ENCODE measurements at regions not wholly inside any gene's neighbourhood (a gene's known extent, or its start where the extent isn't known, plus 50 kb on each side); places are given as distances from the start of the nearest gene placed in this dataset.
A peak's percentile ranks its signal among the peaks of the same experiment; 100 is the strongest.

- in situ Hi-C loops (cut with HindIII; ENCODE audit: low pct_ligation_motif_present, low sequenced_read_pairs), result no loop called here
- no peak for TF ChIP-seq CTCF (IDR thresholded peaks at IDR 0.05; ENCODE audit: low read depth, low read length, missing control alignments)
- H3K27ac ChIP-seq, result no peak overlapping the region
- H3K36me3 ChIP-seq (replicated peaks), result no peaks in the 10 kb centered on the region
- H3K27me3 ChIP-seq (replicated peaks), result no peaks in the 10 kb centered on the region
- no peak overlapping the region for H3K4me3 ChIP-seq (ENCODE audit: low read depth, low read length)
- DNase-seq, result no peak
Measured at GRCh38 chr11:70522309-70522592, 123.9 kb downstream of the CTTN start.

GRCh38 chr11:70522593-70523311 is 124.4 kb downstream of the CTTN start:
- Histone ChIP-seq H3K27me3 (replicated peaks) (no peaks in the 10 kb centered on the region), H3K4me3 (ENCODE audit: low read depth, low read length) (no peak overlapping the region), H3K36me3 (replicated peaks) (no peaks in the 10 kb centered on the region), H3K27ac (no peak overlapping the region)
- no peak for TF ChIP-seq CTCF (IDR thresholded peaks at IDR 0.05; ENCODE audit: low read depth, low read length, missing control alignments)
- in situ Hi-C loops (cut with HindIII; ENCODE audit: low pct_ligation_motif_present, low sequenced_read_pairs), result no loop called here
- no peak for DNase-seq

- in situ Hi-C loops (cut with HindIII; ENCODE audit: low pct_ligation_motif_present, low sequenced_read_pairs), result no loop called here
- Histone ChIP-seq H3K27ac (no peak overlapping the region), H3K36me3 (replicated peaks) (no peaks in the 10 kb centered on the region), H3K4me3 (ENCODE audit: low read depth, low read length) (no peak overlapping the region), H3K27me3 (replicated peaks) (no peaks in the 10 kb centered on the region)
- TF ChIP-seq CTCF (IDR thresholded peaks at IDR 0.05; ENCODE audit: low read depth, low read length, missing control alignments), result no peak
- DNase-seq, result no peak
Measured at GRCh38 chr11:70523384-70524095, 125.2 kb downstream of the CTTN start.

GRCh38 chr11:70524096-70524922 is 126.0 kb downstream of the CTTN start:
- peak; percentile 6 for DNase-seq
- H3K27ac ChIP-seq, result no peak overlapping the region
- H3K4me3 ChIP-seq (ENCODE audit: low read depth, low read length), result no peak overlapping the region
- TF ChIP-seq CTCF (IDR thresholded peaks at IDR 0.05; ENCODE audit: low read depth, low read length, missing control alignments), result no peak
- in situ Hi-C loops (cut with HindIII; ENCODE audit: low pct_ligation_motif_present, low sequenced_read_pairs), result no loop called here
- no peaks in the 10 kb centered on the region for H3K27me3 ChIP-seq (replicated peaks)
- no peaks in the 10 kb centered on the region for H3K36me3 ChIP-seq (replicated peaks)

- H3K36me3 ChIP-seq (replicated peaks), result no peaks in the 10 kb centered on the region
- DNase-seq, result no peak
Measured at GRCh38 chr11:70525006-70525405, 126.7 kb downstream of the CTTN start.

More at GRCh38 chr11:70525006-70525405, 126.7 kb downstream of the CTTN start:
- in situ Hi-C loops (cut with HindIII; ENCODE audit: low pct_ligation_motif_present, low sequenced_read_pairs), result no loop called here
- no peak for TF ChIP-seq CTCF (IDR thresholded peaks at IDR 0.05; ENCODE audit: low read depth, low read length, missing control alignments)
- H3K27ac ChIP-seq, result no peak overlapping the region
- no peak overlapping the region for H3K4me3 ChIP-seq (ENCODE audit: low read depth, low read length)
- H3K27me3 ChIP-seq (replicated peaks), result no peaks in the 10 kb centered on the region
